PFSK-1 (cell line): ENCODE measurements at regions not wholly inside any gene's neighbourhood (a gene's known extent, or its start where the extent isn't known, plus 50 kb on each side); places are given as distances from the start of the nearest gene placed in this dataset.

Experiments used
- POLR2AphosphoS5 ChIP-seq: IDR thresholded peaks from 2 replicates; pipeline ENCODE4 v1.6.1; 2012; ENCODE audit warnings: low read depth, mild to moderate bottlenecking, control low read depth, low read length, moderate library complexity
- SIN3A ChIP-seq: IDR thresholded peaks from 2 replicates; pipeline ENCODE4 v1.6.1; 2012; ENCODE audit warnings: mild to moderate bottlenecking, low read length, moderate library complexity, borderline replicate concordance; ENCODE audit not compliant: insufficient read depth
- TAF1 ChIP-seq: IDR thresholded peaks from 2 replicates; pipeline ENCODE4 v1.6.1; 2012; ENCODE audit warnings: low read length, control low read depth, borderline replicate concordance; ENCODE audit not compliant: insufficient read depth

- TF ChIP-seq POLR2AphosphoS5 (no peak), SIN3A (no peak), TAF1 (no peak)
Measured at GRCh38 chr12:89256060-89256459, 96.2 kb downstream of the DUSP6 start.
